GM12891 (cell line): ENCODE measurements at regions not wholly inside any gene's neighbourhood (a gene's known extent, or its start where the extent isn't known, plus 50 kb on each side); places are given as distances from the start of the nearest gene placed in this dataset.

ENCODE experiments used
- POLR2A ChIP-seq: IDR thresholded peaks from 2 replicates; pipeline ENCODE4 v1.6.1; 2011; ENCODE audit warnings: low read depth, low read length, control low read depth
- POLR2AphosphoS5 ChIP-seq: IDR thresholded peaks from 2 replicates; pipeline ENCODE4 v1.6.1; 2011; ENCODE audit warnings: low read depth, low read length, control low read depth
- SPI1 ChIP-seq: IDR thresholded peaks from 2 replicates; pipeline ENCODE4 v1.6.1; 2011; ENCODE audit warnings: low read depth, low read length, control low read depth
- TAF1 ChIP-seq: IDR thresholded peaks from 2 replicates; pipeline ENCODE4 v1.6.1; 2011; ENCODE audit warnings: low read depth, low read length, control low read depth

DNA sequence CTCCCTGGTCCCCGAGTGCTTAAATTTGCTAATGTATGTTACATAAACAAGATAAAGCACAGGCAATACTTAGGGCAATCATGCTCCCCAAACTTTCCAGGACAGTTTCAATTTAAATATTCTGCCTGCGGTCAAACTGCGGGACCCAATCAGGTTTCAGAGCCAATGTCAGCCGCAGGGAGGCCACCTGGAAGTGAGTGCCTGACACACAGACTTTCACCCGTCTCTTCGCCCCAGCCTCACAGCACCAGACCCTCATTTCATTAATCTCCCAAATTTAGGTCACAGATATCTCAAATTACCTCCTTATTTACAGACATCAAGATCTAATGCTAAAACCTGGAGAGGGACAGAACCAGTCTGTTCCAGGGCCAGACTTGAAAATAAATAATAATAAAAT, 107.2 kb upstream of the ALDH1A3 start:
- no peak for TF ChIP-seq POLR2A
- TF ChIP-seq POLR2AphosphoS5, result no peak
- no peak for TF ChIP-seq SPI1
- TF ChIP-seq TAF1, result no peak
